ENCODE measurements at regions not wholly inside any gene's neighbourhood (a gene's known extent, or its start where the extent isn't known, plus 50 kb on each side); places are given as distances from the start of the nearest gene placed in this dataset.

GRCh38 chr3:35544976-35545375, 94.3 kb upstream of the ARPP21 start:
- DNase-seq: no peak

GRCh38 chr3:35549690-35550089, 89.6 kb upstream of the ARPP21 start:
- DNase-seq: no peak

- no peak for DNase-seq
Observed at GRCh38 chr3:35562141-35562540, 77.2 kb upstream of the ARPP21 start.

- no peak for DNase-seq
Observed at GRCh38 chr3:35565048-35565447, 74.3 kb upstream of the ARPP21 start.
